HepG2 (cell line): ENCODE measurements at regions not wholly inside any gene's neighbourhood (a gene's known extent, or its start where the extent isn't known, plus 50 kb on each side); places are given as distances from the start of the nearest gene placed in this dataset.

Experiments used
- ATAC-seq: fragments of 200-7000 bp; cut with Tn5 transposase; 3 replicates; pipeline ENCODE4 v1.9.1; 2020; ENCODE audit warnings: mild to moderate bottlenecking, moderate library complexity
- BruUV-seq: library from RNA; stranded (reverse); fragments of 400-500 nt; replicated peaks from 2 replicates; lab custom pipeline; 2021; lab: Mats Ljungman, UMichigan
- CTCF ChIA-PET: fragments of 300-600 bp; formaldehyde crosslinking; extraction: SDS; loops from one replicate; lab custom pipeline; 2021; ENCODE audit warnings: low total read pairs, inconsistent platforms, low intra/inter-chr PET ratio; lab: Yijun Ruan, JAX
- POLR2A ChIA-PET: fragments of 350-600 bp; sonication (Branson Sonifier 250); formaldehyde crosslinking; loops from one replicate; lab custom pipeline; 2020; ENCODE audit warnings: antibody characterized with exemption, inconsistent platforms; lab: Yijun Ruan, JAX
- DNase-seq: peaks from one replicate; pipeline ENCODE4 v3.0.0-alpha.2; 2015; ENCODE audit warnings: low spot score
- FAIRE-seq: peaks from 3 replicates; lab custom pipeline; 2011; peaks lifted over from hg19 to GRCh38; lab: Jason Lieb, UNC
- H2AFZ ChIP-seq: one replicate; pipeline ENCODE4 v1.6.1; 2011; ENCODE audit warnings: low read length, inconsistent platforms
- H3K27ac ChIP-seq: fragments of 300-600 bp; 3 replicates; pipeline ENCODE4 v1.8.0; 2011; ENCODE audit warnings: mixed run types, mild to moderate bottlenecking, mixed read lengths, low read length, inconsistent platforms; ENCODE audit not compliant: insufficient read depth; ENCODE audit errors: extremely low read length
- H3K27me3 ChIP-seq, 2 experiments: fragments of 200-600 bp in 1 of 2; 2 replicates in 1 of 2; 3 replicates in 1 of 2; pipeline versions ENCODE4 v1.6.0 to v1.8.0; 2011; ENCODE audit warnings: low read length in 2 of 2, mild to moderate bottlenecking in 2 of 2, moderate library complexity in 2 of 2, inconsistent platforms in 1 of 2; ENCODE audit not compliant: insufficient read depth in 2 of 2, control insufficient read depth in 1 of 2
- H3K36me3 ChIP-seq, 2 experiments: fragments of 200-600 bp in 1 of 2; replicated peaks in 1 of 2; 2 replicates in 1 of 2; 3 replicates in 1 of 2; pipeline versions ENCODE4 v1.5.1 to v1.8.0; 2011; ENCODE audit warnings: low read length in 2 of 2, inconsistent platforms in 1 of 2; ENCODE audit not compliant: insufficient read depth in 2 of 2, control insufficient read depth in 1 of 2
- H3K4me1 ChIP-seq: 2 replicates; pipeline ENCODE4 v1.5.1; 2012; ENCODE audit warnings: low read length, inconsistent platforms; ENCODE audit not compliant: insufficient read depth
- H3K4me2 ChIP-seq: 2 replicates; pipeline ENCODE4 v1.6.0; 2011; ENCODE audit warnings: low read depth, low read length, inconsistent platforms
- H3K4me3 ChIP-seq, 3 experiments: fragments of 200-600 bp in 1 of 3; sonication (generic), shearing (Covaris generic) in 1 of 3; replicated peaks in 1 of 3; 2 replicates each; pipeline ENCODE4 v1.5.1; 2011 to 2016; ENCODE audit warnings: low read length in 3 of 3, inconsistent platforms in 2 of 3, low read depth in 2 of 3, mild to moderate bottlenecking in 2 of 3, control low read depth in 1 of 3, mixed read lengths in 1 of 3; ENCODE audit not compliant: insufficient read depth in 1 of 3
- H3K79me2 ChIP-seq: one replicate; pipeline ENCODE4 v1.6.1; 2011; ENCODE audit warnings: low read length, inconsistent platforms; ENCODE audit not compliant: insufficient read depth
- H3K9ac ChIP-seq: 2 replicates; pipeline ENCODE4 v1.6.0; 2011; ENCODE audit warnings: mild to moderate bottlenecking, low read depth, low read length, inconsistent platforms; ENCODE audit not compliant: insufficient read depth
- H3K9me3 ChIP-seq: 2 replicates; pipeline ENCODE4 v1.5.1; 2012; ENCODE audit warnings: mild to moderate bottlenecking, low read length
- H4K20me1 ChIP-seq: 2 replicates; pipeline ENCODE4 v1.6.0; 2011; ENCODE audit warnings: inconsistent platforms, mild to moderate bottlenecking, low read length, moderate library complexity; ENCODE audit not compliant: insufficient read depth
- CBX2 ChIP-seq, 2 experiments: fragments of 200-600 bp in 1 of 2; sonication (generic); formaldehyde crosslinking in 1 of 2; IDR thresholded peaks; 2 replicates each; pipeline versions ENCODE4 v1.7.0 to v1.8.1; 2018 to 2022; ENCODE audit warnings: low read depth in 2 of 2, low read length in 1 of 2, mild to moderate bottlenecking in 1 of 2, missing genetic modification reagents in 1 of 2
- FOXC1 ChIP-seq: sonication (generic); formaldehyde crosslinking; IDR thresholded peaks from 2 replicates; pipeline ENCODE4 v1.8.0; 2022; ENCODE audit warnings: mild to moderate bottlenecking, missing genetic modification reagents, borderline replicate concordance
- SMAD1 ChIP-seq: sonication (generic); formaldehyde crosslinking; IDR thresholded peaks from 2 replicates; pipeline ENCODE4 v1.4.0; 2020; ENCODE audit warnings: missing genetic modification reagents, low read depth, mild to moderate bottlenecking, borderline replicate concordance
- SUZ12 ChIP-seq: fragments of 150-350 bp; IDR thresholded peaks from 2 replicates; pipeline ENCODE4 v1.6.1; 2014; ENCODE audit warnings: low read depth, low read length
- TAF15 ChIP-seq: fragments of 200-400 bp; formaldehyde crosslinking; IDR thresholded peaks from one replicate; pipeline ENCODE4 v1.6.1; 2018; ENCODE audit warnings: mild to moderate bottlenecking, low read depth, low read length; ENCODE audit not compliant: poor library complexity, severe bottlenecking
- ZNF337 ChIP-seq: sonication (generic); formaldehyde crosslinking; IDR thresholded peaks from 2 replicates; pipeline ENCODE4 v1.5.1; 2020; ENCODE audit warnings: missing genetic modification reagents, low read depth, mild to moderate bottlenecking, borderline replicate concordance
- ZNF451 ChIP-seq: sonication (generic); formaldehyde crosslinking; IDR thresholded peaks from 2 replicates; pipeline ENCODE4 v1.5.0; 2020; ENCODE audit warnings: mild to moderate bottlenecking, missing genetic modification reagents
- WGBS: methylation state at CpG from one replicate; pipeline ENCODE4 v1.1.6; 2017; ENCODE audit warnings: low lambda C conversion rate; 5-methylcytosine and 5-hydroxymethylcytosine counted together
- in situ Hi-C: cut with HindIII; loops from 2 replicates; pipeline ENCODE4 v1.10.0; 2017; ENCODE audit warnings: low pct_unique_long_range_greater_than_20kb; ENCODE audit not compliant: extremely low pct_ligation_motif_present
- intact Hi-C: fragments of 100-400 bp; cut with micrococcal nuclease; formaldehyde crosslinking; loops from one replicate; pipeline ENCODE4 v1.10.0; 2022; ENCODE audit not compliant: unreplicated experiment
- TF ChIP-seq, protein P1 (sequence below): sonication (generic); formaldehyde crosslinking; IDR thresholded peaks from 2 replicates; pipeline ENCODE4 v1.4.0; 2020; ENCODE audit warnings: mild to moderate bottlenecking, low read depth, missing genetic modification reagents
- TF ChIP-seq, protein P2 (sequence below): fragments of 450-650 bp; IDR thresholded peaks from 2 replicates; pipeline ENCODE4 v1.6.1; 2017
- TF ChIP-seq, protein P3 (sequence below): sonication (generic); formaldehyde crosslinking; IDR thresholded peaks from 2 replicates; pipeline ENCODE4 v1.8.0; 2022; ENCODE audit warnings: missing genetic modification reagents, mild to moderate bottlenecking, borderline replicate concordance

DNA sequence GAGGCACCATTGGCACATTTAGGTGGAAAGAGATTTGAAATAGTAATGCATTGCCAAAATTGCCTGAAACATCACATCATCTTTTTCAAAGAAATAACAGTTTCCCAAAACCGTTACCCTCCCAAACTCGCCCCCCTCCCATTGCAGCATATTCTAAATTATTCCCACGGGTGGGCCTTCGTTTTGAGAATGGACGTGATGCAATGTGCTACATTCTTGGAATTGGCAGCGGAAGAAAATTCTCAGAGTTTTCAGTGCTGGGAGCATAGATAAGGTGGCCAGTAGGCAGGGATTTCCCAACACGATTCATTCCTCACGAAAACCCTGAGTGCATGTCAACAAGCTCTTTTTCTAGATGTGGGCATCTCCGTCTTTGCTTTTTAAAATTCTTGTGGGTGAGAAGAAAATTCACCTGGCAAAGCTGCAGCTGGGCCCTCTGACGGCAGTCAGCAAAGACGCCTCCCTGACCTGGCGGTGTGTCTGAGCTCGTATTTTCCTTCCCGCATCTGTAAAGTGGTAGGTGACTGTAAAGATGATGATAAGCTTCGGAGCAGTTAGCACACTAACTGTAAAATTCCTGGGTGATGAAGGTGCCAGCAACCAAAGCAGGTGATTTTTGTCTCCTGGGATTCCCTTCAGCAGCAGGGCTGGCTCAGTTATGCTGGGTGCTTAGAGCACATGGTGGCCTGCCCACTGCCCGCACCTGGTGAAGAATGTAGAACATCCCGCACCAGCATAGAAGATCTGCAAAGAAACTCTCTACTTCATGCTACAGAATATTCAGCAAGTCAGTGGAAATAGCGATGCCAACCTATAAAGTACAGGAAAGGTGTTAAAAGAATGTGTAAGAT is 141.9 kb upstream of the KLF6 start:
- DNase-seq (no peak), FAIRE-seq (no peak), ATAC-seq (no peak)
- Histone ChIP-seq H3K27me3 (peaks cover 0 to 27% of the 10 kb centered on the region in 2 experiments; a peak in 2 of 5 replicates), H4K20me1 (no peaks in the 10 kb centered on the region), H3K9me3 (peaks cover 21% of the 10 kb centered on the region), H3K4me3 (no peak overlapping the region), H3K4me2 (no peak overlapping the region), H3K4me1 (no peaks in the 10 kb centered on the region), H3K79me2 (no peaks in the 10 kb centered on the region), H3K9ac (no peak overlapping the region), H2AFZ (no peak overlapping the region), H3K27ac (no peak overlapping the region), H3K36me3 (no peaks in the 10 kb centered on the region)
- in situ Hi-C loops: no loop called here
- 26% methylated on average over 16 of the region's 18 CpGs for WGBS
- POLR2A ChIA-PET: no interaction called here
- CTCF ChIA-PET: no interaction called here
- BruUV-seq: no TSS peak
- TF ChIP-seq CBX2 (IDR thresholded peaks at IDR 0.05; ENCODE audit: low read depth, low read length) (no peak), CBX2 (CRISPR knock-in tag; IDR thresholded peaks at IDR 0.05; ENCODE audit: low read depth) (no peak), FOXC1 (CRISPR knock-in tag) (no peak), ZNF337 (CRISPR knock-in tag) (no peak), SUZ12 (no peak), SMAD1 (CRISPR knock-in tag) (no peak), TAF15 (no peak), ZNF451 (CRISPR knock-in tag) (no peak)
- TF ChIP-seq, protein P1, sequence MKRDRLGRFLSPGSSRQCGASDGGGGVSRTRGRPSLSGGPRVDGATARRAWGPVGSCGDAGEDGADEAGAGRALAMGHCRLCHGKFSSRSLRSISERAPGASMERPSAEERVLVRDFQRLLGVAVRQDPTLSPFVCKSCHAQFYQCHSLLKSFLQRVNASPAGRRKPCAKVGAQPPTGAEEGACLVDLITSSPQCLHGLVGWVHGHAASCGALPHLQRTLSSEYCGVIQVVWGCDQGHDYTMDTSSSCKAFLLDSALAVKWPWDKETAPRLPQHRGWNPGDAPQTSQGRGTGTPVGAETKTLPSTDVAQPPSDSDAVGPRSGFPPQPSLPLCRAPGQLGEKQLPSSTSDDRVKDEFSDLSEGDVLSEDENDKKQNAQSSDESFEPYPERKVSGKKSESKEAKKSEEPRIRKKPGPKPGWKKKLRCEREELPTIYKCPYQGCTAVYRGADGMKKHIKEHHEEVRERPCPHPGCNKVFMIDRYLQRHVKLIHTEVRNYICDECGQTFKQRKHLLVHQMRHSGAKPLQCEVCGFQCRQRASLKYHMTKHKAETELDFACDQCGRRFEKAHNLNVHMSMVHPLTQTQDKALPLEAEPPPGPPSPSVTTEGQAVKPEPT: no peak
- TF ChIP-seq, protein P2, sequence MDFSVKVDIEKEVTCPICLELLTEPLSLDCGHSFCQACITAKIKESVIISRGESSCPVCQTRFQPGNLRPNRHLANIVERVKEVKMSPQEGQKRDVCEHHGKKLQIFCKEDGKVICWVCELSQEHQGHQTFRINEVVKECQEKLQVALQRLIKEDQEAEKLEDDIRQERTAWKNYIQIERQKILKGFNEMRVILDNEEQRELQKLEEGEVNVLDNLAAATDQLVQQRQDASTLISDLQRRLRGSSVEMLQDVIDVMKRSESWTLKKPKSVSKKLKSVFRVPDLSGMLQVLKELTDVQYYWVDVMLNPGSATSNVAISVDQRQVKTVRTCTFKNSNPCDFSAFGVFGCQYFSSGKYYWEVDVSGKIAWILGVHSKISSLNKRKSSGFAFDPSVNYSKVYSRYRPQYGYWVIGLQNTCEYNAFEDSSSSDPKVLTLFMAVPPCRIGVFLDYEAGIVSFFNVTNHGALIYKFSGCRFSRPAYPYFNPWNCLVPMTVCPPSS: no peak
- TF ChIP-seq, protein P3, sequence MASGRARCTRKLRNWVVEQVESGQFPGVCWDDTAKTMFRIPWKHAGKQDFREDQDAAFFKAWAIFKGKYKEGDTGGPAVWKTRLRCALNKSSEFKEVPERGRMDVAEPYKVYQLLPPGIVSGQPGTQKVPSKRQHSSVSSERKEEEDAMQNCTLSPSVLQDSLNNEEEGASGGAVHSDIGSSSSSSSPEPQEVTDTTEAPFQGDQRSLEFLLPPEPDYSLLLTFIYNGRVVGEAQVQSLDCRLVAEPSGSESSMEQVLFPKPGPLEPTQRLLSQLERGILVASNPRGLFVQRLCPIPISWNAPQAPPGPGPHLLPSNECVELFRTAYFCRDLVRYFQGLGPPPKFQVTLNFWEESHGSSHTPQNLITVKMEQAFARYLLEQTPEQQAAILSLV (CRISPR knock-in tag): no peak
- intact Hi-C loops: no loop called here
